Panc1 (cell line): ENCODE measurements at regions not wholly inside any gene's neighbourhood (a gene's known extent, or its start where the extent isn't known, plus 50 kb on each side); places are given as distances from the start of the nearest gene placed in this dataset.

Experiments
- ATAC-seq: fragments of 200-7000 bp; cut with Tn5 transposase; 2 replicates; pipeline ENCODE4 v1.9.1; 2020; ENCODE audit warnings: mild to moderate bottlenecking, moderate library complexity
- BruUV-seq: library from RNA; stranded (reverse); fragments of 400-500 nt; replicated peaks from 2 replicates; lab custom pipeline; 2021; lab: Mats Ljungman, UMichigan
- CTCF ChIA-PET: fragments of 300-600 bp; sonication (Branson Sonifier 250); formaldehyde crosslinking; loops from one replicate; lab custom pipeline; 2022; ENCODE audit warnings: antibody characterized with exemption; lab: Charles Lee
- POLR2A ChIA-PET: fragments of 300-600 bp; sonication (Branson Sonifier 250); formaldehyde crosslinking; loops from one replicate; lab custom pipeline; 2022; ENCODE audit warnings: antibody characterized with exemption; lab: Charles Lee
- DNase-seq: peaks from one replicate; pipeline ENCODE4 v3.0.0-alpha.2; 2010; ENCODE audit warnings: low read depth, low spot score
- H3K27ac ChIP-seq: 2 replicates; pipeline ENCODE4 v1.5.1; 2011; ENCODE audit warnings: mild to moderate bottlenecking, low read length, inconsistent platforms
- H3K27me3 ChIP-seq: fragments of 200-500 bp; sonication (Bioruptor generic); 2 replicates; pipeline ENCODE4 v1.6.0; 2014; ENCODE audit warnings: low read length, inconsistent platforms; ENCODE audit not compliant: control insufficient read depth, insufficient read depth
- H3K36me3 ChIP-seq: fragments of 200-500 bp; sonication (Bioruptor generic); 2 replicates; pipeline ENCODE4 v1.5.1; 2014; ENCODE audit warnings: inconsistent platforms, mild to moderate bottlenecking, low read length, moderate library complexity; ENCODE audit not compliant: control insufficient read depth, insufficient read depth
- H3K4me1 ChIP-seq: 2 replicates; pipeline ENCODE4 v1.5.1; 2011; ENCODE audit warnings: inconsistent platforms, mild to moderate bottlenecking, low read length, moderate library complexity; ENCODE audit not compliant: control insufficient read depth, insufficient read depth
- H3K4me3 ChIP-seq, 2 experiments: 2 replicates each; pipeline ENCODE4 v1.5.1; 2011 to 2012; ENCODE audit warnings: low read depth in 2 of 2, low read length in 2 of 2, mild to moderate bottlenecking in 2 of 2, inconsistent platforms in 1 of 2, moderate library complexity in 1 of 2
- H3K9me3 ChIP-seq: fragments of 200-500 bp; sonication (Bioruptor generic); 2 replicates; pipeline ENCODE4 v1.5.1; 2014; ENCODE audit warnings: low read depth, mild to moderate bottlenecking, inconsistent platforms, low read length, moderate library complexity; ENCODE audit not compliant: control insufficient read depth, insufficient read depth
- POLR2AphosphoS5 ChIP-seq: IDR thresholded peaks from 2 replicates; pipeline ENCODE4 v1.6.1; 2012; ENCODE audit warnings: mild to moderate bottlenecking, low read depth, low read length, moderate library complexity
- REST ChIP-seq, 2 experiments: IDR thresholded peaks; 2 replicates each; pipeline ENCODE4 v1.6.1; 2011 to 2012; ENCODE audit warnings: low read depth in 2 of 2, control low read depth in 1 of 2, low read length in 1 of 2, mild to moderate bottlenecking in 1 of 2, moderate library complexity in 1 of 2; ENCODE audit not compliant: insufficient read depth in 1 of 2
- SIN3A ChIP-seq: IDR thresholded peaks from 2 replicates; pipeline ENCODE4 v1.6.1; 2012; ENCODE audit warnings: low read depth, mild to moderate bottlenecking, low read length, moderate library complexity, borderline replicate concordance; ENCODE audit not compliant: insufficient read depth
- TCF7L2 ChIP-seq: IDR thresholded peaks from 2 replicates; pipeline ENCODE4 v1.6.1; 2011; ENCODE audit warnings: mild to moderate bottlenecking, low read depth, low read length, inconsistent platforms
- in situ Hi-C: cut with HindIII; loops from 2 replicates; pipeline ENCODE4 v1.10.0; 2016; ENCODE audit warnings: low sequenced_read_pairs, low pct_unique_long_range_greater_than_20kb
- intact Hi-C: fragments of 100-400 bp; cut with micrococcal nuclease; formaldehyde crosslinking; loops from one replicate; pipeline ENCODE4 v1.10.0; 2022; ENCODE audit not compliant: unreplicated experiment
- TF ChIP-seq, protein P1 (sequence below): fragments of 450-650 bp; IDR thresholded peaks from 2 replicates; pipeline ENCODE4 v1.5.1; 2017; ENCODE audit warnings: mild to moderate bottlenecking

DNA sequence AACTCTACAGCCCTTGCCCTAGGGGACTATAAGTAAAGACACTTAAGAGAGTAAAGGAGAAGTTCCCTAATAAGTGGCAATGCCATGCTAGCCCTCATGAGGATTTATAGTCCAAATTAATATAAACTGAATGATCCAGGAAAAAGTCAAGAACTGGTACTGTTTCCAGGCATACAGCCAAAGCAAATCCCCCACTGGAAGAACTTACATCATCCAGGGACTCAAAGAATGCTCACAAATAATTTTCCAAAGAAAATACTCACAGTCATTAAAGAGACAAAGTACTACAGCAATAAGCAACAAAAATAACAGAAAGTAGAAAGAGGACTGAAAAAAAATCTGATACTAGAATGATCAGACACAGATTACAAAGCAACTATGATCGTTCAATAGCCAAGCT, 79.7 kb upstream of the RAP1B start:
- TF ChIP-seq REST (IDR thresholded peaks at IDR 0.05; ENCODE audit: insufficient read depth in 1 of 2, low read depth in 2 of 2, low read length in 1 of 2), result no peak
- TF ChIP-seq TCF7L2, result no peak
- no peak for TF ChIP-seq SIN3A
- TF ChIP-seq, protein P1, sequence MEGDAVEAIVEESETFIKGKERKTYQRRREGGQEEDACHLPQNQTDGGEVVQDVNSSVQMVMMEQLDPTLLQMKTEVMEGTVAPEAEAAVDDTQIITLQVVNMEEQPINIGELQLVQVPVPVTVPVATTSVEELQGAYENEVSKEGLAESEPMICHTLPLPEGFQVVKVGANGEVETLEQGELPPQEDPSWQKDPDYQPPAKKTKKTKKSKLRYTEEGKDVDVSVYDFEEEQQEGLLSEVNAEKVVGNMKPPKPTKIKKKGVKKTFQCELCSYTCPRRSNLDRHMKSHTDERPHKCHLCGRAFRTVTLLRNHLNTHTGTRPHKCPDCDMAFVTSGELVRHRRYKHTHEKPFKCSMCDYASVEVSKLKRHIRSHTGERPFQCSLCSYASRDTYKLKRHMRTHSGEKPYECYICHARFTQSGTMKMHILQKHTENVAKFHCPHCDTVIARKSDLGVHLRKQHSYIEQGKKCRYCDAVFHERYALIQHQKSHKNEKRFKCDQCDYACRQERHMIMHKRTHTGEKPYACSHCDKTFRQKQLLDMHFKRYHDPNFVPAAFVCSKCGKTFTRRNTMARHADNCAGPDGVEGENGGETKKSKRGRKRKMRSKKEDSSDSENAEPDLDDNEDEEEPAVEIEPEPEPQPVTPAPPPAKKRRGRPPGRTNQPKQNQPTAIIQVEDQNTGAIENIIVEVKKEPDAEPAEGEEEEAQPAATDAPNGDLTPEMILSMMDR, result no peak
- no peak for TF ChIP-seq POLR2AphosphoS5
- H3K4me1 ChIP-seq, result no peaks in the 10 kb centered on the region
- POLR2A ChIA-PET, result no interaction called here
- in situ Hi-C loops, result no loop called here
- no peak for ATAC-seq
- DNase-seq, result no peak
- H3K27me3 ChIP-seq, result no peaks in the 10 kb centered on the region
- no peaks in the 10 kb centered on the region for H3K36me3 ChIP-seq
- peak overlapping the region; percentile 71; the same call in 1 of the 2 replicates for H3K27ac ChIP-seq
- intact Hi-C loops, result no loop called here
- H3K4me3 ChIP-seq, result no peak overlapping the region
- H3K9me3 ChIP-seq, result peaks cover 10% of the 10 kb centered on the region
- BruUV-seq, result no TSS peak
- CTCF ChIA-PET, result no interaction called here

DNA sequence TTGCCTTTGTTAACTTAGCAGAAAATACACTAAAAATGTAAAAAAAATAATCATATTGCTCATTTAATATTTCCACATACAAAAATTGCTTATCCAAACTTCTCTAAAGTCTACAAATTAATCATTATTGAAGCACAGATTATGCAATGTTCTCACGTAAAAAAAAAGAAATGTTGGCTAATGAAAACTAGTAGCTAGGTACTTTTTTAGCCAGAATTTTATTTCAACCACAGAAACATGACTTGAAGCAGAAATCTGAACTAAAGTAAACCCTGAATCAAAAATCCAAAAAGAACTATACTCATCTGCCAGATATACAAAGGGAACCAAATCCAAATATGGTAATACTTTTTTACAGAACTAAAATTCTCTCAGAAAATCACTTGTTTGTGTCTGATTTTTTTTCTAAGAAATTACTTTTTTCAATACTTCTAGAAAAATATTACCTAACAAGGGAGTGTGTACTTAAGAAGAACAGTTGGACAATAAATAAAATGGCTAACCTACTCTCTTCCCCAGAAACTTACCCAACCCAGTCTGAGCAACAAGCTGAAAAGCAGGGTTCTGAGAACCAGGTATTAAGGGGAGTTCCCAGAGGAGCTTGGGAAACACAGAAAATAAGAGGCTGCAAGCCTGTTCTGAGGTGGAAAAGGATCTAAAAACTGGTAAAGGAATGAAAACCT, 78.4 kb upstream of the RAP1B start:
- TF ChIP-seq TCF7L2 (no peak), POLR2AphosphoS5 (no peak), REST (IDR thresholded peaks at IDR 0.05; ENCODE audit: insufficient read depth in 1 of 2, low read depth in 2 of 2, low read length in 1 of 2) (no peak), SIN3A (no peak)
- TF ChIP-seq, protein P1, result no peak
- Histone ChIP-seq H3K36me3 (no peaks in the 10 kb centered on the region), H3K9me3 (peaks cover 3% of the 10 kb centered on the region; the same call in 1 of the 2 replicates), H3K27me3 (no peaks in the 10 kb centered on the region), H3K4me3 (no peak overlapping the region), H3K27ac (peak overlapping the region; percentile 67; the same call in 1 of the 2 replicates), H3K4me1 (no peaks in the 10 kb centered on the region)
- CTCF ChIA-PET, result interaction anchor here (0.7 kb wide), 1 partner anchor 15 kb away, joined by 3 read pairs; no protein-coding TSS in a partner anchor
- BruUV-seq, result no TSS peak
- DNase-seq, result no peak
- intact Hi-C loops, result no loop called here
- in situ Hi-C loops, result no loop called here
- ATAC-seq, result no peak
- POLR2A ChIA-PET, result interaction anchor here (0.6 to 0.7 kb wide), 3 partner anchors 34 to 1700 kb away, joined by 3 to 5 read pairs (median 4); no protein-coding TSS in a partner anchor
